CD4-positive, alpha-beta T cell treated with Interleukin-10 for 1 hour (primary cell): ENCODE measurements at regions not wholly inside any gene's neighbourhood (a gene's known extent, or its start where the extent isn't known, plus 50 kb on each side); places are given as distances from the start of the nearest gene placed in this dataset.

Experiments used
- DNase-seq: peaks from one replicate; pipeline ENCODE4 v3.0.0-alpha.2; 2020

GRCh38 chr21:25002676-25003075 lies 604.6 kb downstream of the MRPL39 start:
- no peak for DNase-seq

- DNase-seq = no peak
Observed at GRCh38 chr21:24995216-24995615, 612.1 kb downstream of the MRPL39 start.

- DNase-seq = no peak
Observed at GRCh38 chr21:24994717-24995116, 612.6 kb downstream of the MRPL39 start.

- no peak for DNase-seq
Observed at GRCh38 chr21:24989516-24989915, 617.8 kb downstream of the MRPL39 start.

- DNase-seq = no peak
Observed at GRCh38 chr21:24988941-24989340, 618.3 kb downstream of the MRPL39 start.

- DNase-seq = no peak
Observed at GRCh38 chr21:24976238-24976637, 631.0 kb downstream of the MRPL39 start.

GRCh38 chr21:24969068-24969467 lies 638.2 kb downstream of the MRPL39 start:
- DNase-seq = no peak

GRCh38 chr21:24955275-24955961 lies 651.9 kb downstream of the MRPL39 start:
- DNase-seq = no peak

GRCh38 chr21:24948186-24948585 lies 659.1 kb downstream of the MRPL39 start:
- no peak for DNase-seq

GRCh38 chr21:24945910-24946309 lies 661.4 kb downstream of the MRPL39 start:
- DNase-seq = no peak

- DNase-seq = no peak
Observed at GRCh38 chr21:24941316-24942185, 665.7 kb downstream of the MRPL39 start.

- DNase-seq = no peak
Observed at GRCh38 chr21:24939291-24939690, 668.0 kb downstream of the MRPL39 start.

- DNase-seq = no peak
Observed at GRCh38 chr21:24938573-24938972, 668.7 kb downstream of the MRPL39 start.

- DNase-seq = no peak
Observed at GRCh38 chr21:24935991-24936390, 671.3 kb downstream of the MRPL39 start.

GRCh38 chr21:24910591-24910990 lies 696.7 kb downstream of the MRPL39 start:
- no peak for DNase-seq

GRCh38 chr21:24903994-24904635 lies 703.2 kb downstream of the MRPL39 start:
- no peak for DNase-seq

GRCh38 chr21:24899138-24899537 lies 708.1 kb downstream of the MRPL39 start:
- no peak for DNase-seq

GRCh38 chr21:24897883-24898282 lies 709.4 kb downstream of the MRPL39 start:
- no peak for DNase-seq

- DNase-seq = no peak
Observed at GRCh38 chr21:24896735-24897124, 710.6 kb downstream of the MRPL39 start.

GRCh38 chr21:24895885-24896734 lies 711.2 kb downstream of the MRPL39 start:
- DNase-seq = no peak

- no peak for DNase-seq
Observed at GRCh38 chr21:24894324-24894723, 713.0 kb downstream of the MRPL39 start.

- DNase-seq = no peak
Observed at GRCh38 chr21:24890021-24890420, 717.3 kb downstream of the MRPL39 start.

GRCh38 chr21:24881506-24881905 lies 725.8 kb downstream of the MRPL39 start:
- DNase-seq = no peak
